ENCODE measurements at regions not wholly inside any gene's neighbourhood (a gene's known extent, or its start where the extent isn't known, plus 50 kb on each side); places are given as distances from the start of the nearest gene placed in this dataset.

GRCh38 chr3:80553211-80553610, 785.4 kb upstream of the ROBO1 start:
- POLR2A ChIA-PET: no interaction called here
- WGBS (ENCODE audit: insufficient coverage, low coverage, missing lambda C conversion rate): 0% methylated on average over 4 of the region's 4 CpGs
- TF ChIP-seq TEAD1 (CRISPR knock-in tag; IDR thresholded peaks at IDR 0.05) (no peak), HMG20A (CRISPR knock-in tag; conservative IDR thresholded peaks at IDR 0.05) (no peak), TCF3 (CRISPR knock-in tag; IDR thresholded peaks at IDR 0.05) (no peak), ZNF143 (CRISPR knock-in tag; IDR thresholded peaks at IDR 0.05) (no peak), SREBF2 (CRISPR knock-in tag; IDR thresholded peaks at IDR 0.05) (no peak), RBM15 (IDR thresholded peaks at IDR 0.05; ENCODE audit: insufficient read depth, low read length) (no peak), BCLAF1 (IDR thresholded peaks at IDR 0.05; ENCODE audit: borderline replicate concordance in 1 of 2, control insufficient read depth in 1 of 2, low read depth in 2 of 2, low read length in 1 of 2) (no peak), SMC3 (conservative IDR thresholded peaks at IDR 0.05; ENCODE audit: insufficient read depth, low read depth, low read length) (no peak), MBD2 (IDR thresholded peaks at IDR 0.05; ENCODE audit: borderline replicate concordance, low read depth) (no peak), WHSC1 (IDR thresholded peaks at IDR 0.05; ENCODE audit: low read length) (no peak)

More at GRCh38 chr3:80553211-80553610, 785.4 kb upstream of the ROBO1 start:
- H3K9me3 ChIP-seq (replicated peaks; ENCODE audit: control insufficient read depth, insufficient read depth, low read depth, low read length): no peaks in the 10 kb centered on the region
- H3K36me3 ChIP-seq (ENCODE audit: control insufficient read depth, insufficient read depth, low read length): no peaks in the 10 kb centered on the region
- no TSS peak for BruUV-seq (replicated peaks)
- H4K20me1 ChIP-seq (replicated peaks; ENCODE audit: control insufficient read depth, insufficient read depth, low read length): no peaks in the 10 kb centered on the region
- FAIRE-seq (no peak), DNase-seq (ENCODE audit: extremely low read depth in 1 of 4, low spot score in 3 of 4) (no peak), ATAC-seq (no peak)
- no peak overlapping the region for H3K4me2 ChIP-seq (ENCODE audit: insufficient read depth, low read length)
- H3K4me1 ChIP-seq (replicated peaks in 1 of 2; ENCODE audit: control insufficient read depth in 2 of 2, insufficient read depth in 2 of 2, low read length in 2 of 2): no peaks in the 10 kb centered on the region
- H2AFZ ChIP-seq (ENCODE audit: low read depth, low read length): no peak overlapping the region
- no peak overlapping the region for H3K9ac ChIP-seq (ENCODE audit: insufficient read depth in 1 of 2, low read depth in 2 of 2, low read length in 2 of 2)
- H3K79me2 ChIP-seq (ENCODE audit: control insufficient read depth, insufficient read depth, low read length): no peaks in the 10 kb centered on the region
- H3K27ac ChIP-seq (ENCODE audit: extremely low read depth, low read depth, low read length): no peak overlapping the region
- H3K4me3 ChIP-seq: no peak overlapping the region
- CTCF ChIA-PET (ENCODE audit: low intra/inter-chr PET ratio): no interaction called here
- intact Hi-C loops (cut with micrococcal nuclease) (no loop called here), in situ Hi-C loops (cut with MboI) (no loop called here)
- no peaks in the 10 kb centered on the region for H3K27me3 ChIP-seq (ENCODE audit: control insufficient read depth in 2 of 2, insufficient read depth in 2 of 2, low read length in 2 of 2)
- H3K9me1 ChIP-seq (ENCODE audit: control insufficient read depth, insufficient read depth, low read length): no peaks in the 10 kb centered on the region

Data from K562 (cell line).